Osteocyte (in vitro differentiated cells): ENCODE measurements at regions not wholly inside any gene's neighbourhood (a gene's known extent, or its start where the extent isn't known, plus 50 kb on each side); places are given as distances from the start of the nearest gene placed in this dataset.

Source experiments
- DNase-seq: peaks from one replicate; pipeline ENCODE4 v3.0.0; 2021; ENCODE audit warnings: mixed read lengths; ENCODE audit not compliant: unreplicated experiment; ENCODE audit errors: extremely low spot score
- H3K27ac Mint-ChIP-seq: one replicate; pipeline ENCODE4 v1.8.0; 2021; ENCODE audit warnings: mild to moderate bottlenecking, mixed read lengths; ENCODE audit not compliant: unreplicated experiment
- H3K27me3 Mint-ChIP-seq: one replicate; pipeline ENCODE4 v1.8.0; 2021; ENCODE audit warnings: mixed read lengths; ENCODE audit not compliant: unreplicated experiment
- H3K36me3 Mint-ChIP-seq: one replicate; pipeline ENCODE4 v1.8.0; 2021; ENCODE audit warnings: mixed read lengths; ENCODE audit not compliant: unreplicated experiment
- H3K4me1 Mint-ChIP-seq: one replicate; pipeline ENCODE4 v1.8.0; 2021; ENCODE audit warnings: mixed read lengths; ENCODE audit not compliant: unreplicated experiment
- H3K4me3 Mint-ChIP-seq: one replicate; pipeline ENCODE4 v1.8.0; 2021; ENCODE audit warnings: mild to moderate bottlenecking, moderate library complexity, mixed read lengths; ENCODE audit not compliant: unreplicated experiment
- H3K9me3 Mint-ChIP-seq: one replicate; pipeline ENCODE4 v1.8.0; 2021; ENCODE audit warnings: mixed read lengths; ENCODE audit not compliant: unreplicated experiment
- TF ChIP-seq, protein P1 (sequence below): fragments of 200-600 bp; sonication (generic); IDR thresholded peaks from 2 replicates; pipeline ENCODE4 v1.5.0; 2021; ENCODE audit warnings: antibody characterized with exemption, mild to moderate bottlenecking, moderate library complexity

DNA sequence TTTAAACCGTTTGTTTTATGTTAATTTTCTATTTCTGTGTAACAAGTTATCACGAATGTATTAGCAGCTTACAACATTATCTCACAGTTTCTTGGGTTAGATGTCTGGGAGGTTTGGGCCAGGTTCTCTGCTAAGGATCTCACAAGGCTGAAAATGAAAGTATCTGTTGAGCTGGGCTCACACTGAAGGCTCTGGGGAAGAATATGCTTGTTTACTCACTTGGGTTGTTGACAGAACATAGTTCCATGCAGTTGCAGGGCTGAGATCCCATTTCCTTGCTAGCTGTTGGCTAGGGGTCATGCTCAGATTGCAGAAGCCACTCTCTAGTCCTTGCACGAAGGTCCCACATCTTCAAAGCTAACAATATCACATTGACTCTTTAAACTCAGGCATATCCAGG lies 266.6 kb upstream of the GNAI1 start:
- Mint-ChIP-seq H3K4me3 (no peak overlapping the region), H3K9me3 (no peaks in the 10 kb centered on the region), H3K36me3 (no peaks in the 10 kb centered on the region), H3K27me3 (peaks cover 7% of the 10 kb centered on the region), H3K4me1 (no peaks in the 10 kb centered on the region), H3K27ac (no peak overlapping the region)
- no peak for DNase-seq
- TF ChIP-seq, protein P1, sequence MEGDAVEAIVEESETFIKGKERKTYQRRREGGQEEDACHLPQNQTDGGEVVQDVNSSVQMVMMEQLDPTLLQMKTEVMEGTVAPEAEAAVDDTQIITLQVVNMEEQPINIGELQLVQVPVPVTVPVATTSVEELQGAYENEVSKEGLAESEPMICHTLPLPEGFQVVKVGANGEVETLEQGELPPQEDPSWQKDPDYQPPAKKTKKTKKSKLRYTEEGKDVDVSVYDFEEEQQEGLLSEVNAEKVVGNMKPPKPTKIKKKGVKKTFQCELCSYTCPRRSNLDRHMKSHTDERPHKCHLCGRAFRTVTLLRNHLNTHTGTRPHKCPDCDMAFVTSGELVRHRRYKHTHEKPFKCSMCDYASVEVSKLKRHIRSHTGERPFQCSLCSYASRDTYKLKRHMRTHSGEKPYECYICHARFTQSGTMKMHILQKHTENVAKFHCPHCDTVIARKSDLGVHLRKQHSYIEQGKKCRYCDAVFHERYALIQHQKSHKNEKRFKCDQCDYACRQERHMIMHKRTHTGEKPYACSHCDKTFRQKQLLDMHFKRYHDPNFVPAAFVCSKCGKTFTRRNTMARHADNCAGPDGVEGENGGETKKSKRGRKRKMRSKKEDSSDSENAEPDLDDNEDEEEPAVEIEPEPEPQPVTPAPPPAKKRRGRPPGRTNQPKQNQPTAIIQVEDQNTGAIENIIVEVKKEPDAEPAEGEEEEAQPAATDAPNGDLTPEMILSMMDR = no peak

DNA sequence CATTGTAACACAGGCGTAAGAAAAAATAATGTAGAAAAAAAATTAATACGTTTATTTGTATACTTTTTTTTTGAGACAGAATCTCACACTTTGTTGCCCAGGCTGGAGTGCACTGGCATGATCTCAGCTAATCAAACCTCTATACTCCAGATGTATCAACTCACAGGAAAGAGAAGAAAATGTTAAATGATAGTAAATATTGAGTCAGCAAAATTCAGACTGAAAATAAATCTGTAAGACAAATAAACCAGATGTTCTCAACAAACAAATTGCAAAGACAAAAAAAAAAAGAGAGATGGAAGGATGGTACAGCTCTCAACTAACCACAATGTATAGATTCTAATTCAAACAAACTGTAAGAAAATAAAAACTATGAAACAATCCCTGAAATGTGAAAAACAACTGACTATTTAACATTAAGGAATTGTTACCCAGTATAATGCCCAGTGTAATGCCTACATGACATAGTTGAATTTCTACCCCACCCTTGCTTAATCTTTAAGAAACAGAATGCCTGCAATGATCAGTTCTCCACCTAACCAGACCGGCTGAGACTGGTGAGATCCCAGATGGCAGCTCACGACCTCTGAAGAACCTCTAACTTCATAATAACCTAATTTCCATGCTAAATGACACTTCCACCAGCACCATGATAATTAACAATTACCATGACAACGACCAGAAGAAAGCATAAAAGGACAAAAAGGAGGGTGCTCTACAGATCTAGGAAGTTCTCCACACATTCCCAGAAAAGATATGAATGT lies 272.0 kb upstream of the GNAI1 start:
- H3K27ac Mint-ChIP-seq = no peak overlapping the region
- DNase-seq = no peak
- H3K9me3 Mint-ChIP-seq = no peaks in the 10 kb centered on the region
- TF ChIP-seq, protein P1 = no peak
- H3K4me3 Mint-ChIP-seq = no peak overlapping the region
- H3K36me3 Mint-ChIP-seq = no peaks in the 10 kb centered on the region
- H3K27me3 Mint-ChIP-seq = peaks cover 5% of the 10 kb centered on the region
- no peaks in the 10 kb centered on the region for H3K4me1 Mint-ChIP-seq

GRCh38 chr7:79855172-79855571 lies 279.5 kb upstream of the GNAI1 start:
- no peak overlapping the region for H3K27ac Mint-ChIP-seq
- no peaks in the 10 kb centered on the region for H3K4me1 Mint-ChIP-seq
- DNase-seq = no peak
- H3K9me3 Mint-ChIP-seq = no peaks in the 10 kb centered on the region
- no peak overlapping the region for H3K4me3 Mint-ChIP-seq
- TF ChIP-seq, protein P1 = no peak
- peaks cover 13% of the 10 kb centered on the region for H3K27me3 Mint-ChIP-seq
- no peaks in the 10 kb centered on the region for H3K36me3 Mint-ChIP-seq

- Mint-ChIP-seq H3K27ac (no peak overlapping the region), H3K36me3 (no peaks in the 10 kb centered on the region), H3K4me1 (no peaks in the 10 kb centered on the region), H3K9me3 (no peaks in the 10 kb centered on the region), H3K4me3 (no peak overlapping the region), H3K27me3 (peaks cover 13% of the 10 kb centered on the region)
- DNase-seq = no peak
- TF ChIP-seq, protein P1 = no peak
These were observed 280.0 kb upstream of the GNAI1 start for GRCh38 chr7:79854621-79855020.

DNA sequence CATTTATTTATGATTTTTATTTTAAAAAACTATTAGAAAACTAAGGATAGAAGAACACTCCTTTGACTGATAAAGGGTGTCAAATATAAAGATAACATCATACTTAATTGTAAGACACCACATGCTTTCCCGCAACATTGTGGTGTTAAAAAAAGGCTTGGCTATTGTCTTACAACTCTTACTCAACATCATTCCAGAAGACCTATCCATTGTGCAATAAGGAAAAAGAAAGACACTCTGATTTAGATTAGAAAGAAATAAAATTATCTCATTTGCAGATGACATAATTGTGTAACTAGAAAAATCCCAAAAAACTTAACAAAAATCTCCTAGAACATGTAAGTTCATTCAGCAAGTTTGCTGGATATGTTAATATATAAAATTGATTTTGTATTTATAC lies 296.7 kb upstream of the GNAI1 start:
- DNase-seq = no peak
- H3K4me1 Mint-ChIP-seq = no peaks in the 10 kb centered on the region
- no peaks in the 10 kb centered on the region for H3K9me3 Mint-ChIP-seq
- H3K4me3 Mint-ChIP-seq = no peak overlapping the region
- H3K27me3 Mint-ChIP-seq = peaks cover 17% of the 10 kb centered on the region
- TF ChIP-seq, protein P1 = no peak
- H3K27ac Mint-ChIP-seq = no peak overlapping the region
- H3K36me3 Mint-ChIP-seq = no peaks in the 10 kb centered on the region
